Sigmoid colon (tissue), 6 donors: ENCODE measurements at regions not wholly inside any gene's neighbourhood (a gene's known extent, or its start where the extent isn't known, plus 50 kb on each side); places are given as distances from the start of the nearest gene placed in this dataset.

Experiments
- DNase-seq: peaks from one replicate; pipeline ENCODE4 v3.0.0-alpha.2; 2019
- H3K27ac ChIP-seq, 4 donors: fragments of 200-600 bp; sonication (generic); one replicate each; pipeline ENCODE4 v1.5.1; 2016 to 2019; ENCODE audit warnings: mild to moderate bottlenecking in 1 of 4
- H3K27me3 ChIP-seq, 3 donors: fragments of 200-600 bp; sonication (generic); one replicate each; pipeline ENCODE4 v1.5.1; 2019; ENCODE audit warnings: mild to moderate bottlenecking in 1 of 3
- H3K36me3 ChIP-seq, 4 donors: fragments of 200-600 bp; sonication (generic); one replicate each; pipeline ENCODE4 v1.5.1; 2016 to 2019
- H3K4me1 ChIP-seq, 4 donors: fragments of 200-600 bp; sonication (generic); one replicate each; pipeline ENCODE4 v1.5.1; 2017 to 2019
- H3K4me3 ChIP-seq, 4 donors: fragments of 200-600 bp; sonication (generic); one replicate each; pipeline ENCODE4 v1.5.1; 2017 to 2019; ENCODE audit warnings: mild to moderate bottlenecking in 2 of 4, moderate library complexity in 1 of 4
- H3K9me3 ChIP-seq, 4 donors: fragments of 200-600 bp in 3 of 4; sonication (generic) in 3 of 4; one replicate each; pipeline versions ENCODE4 v1.5.1 to v1.6.1; 2013 to 2019
- CTCF ChIP-seq, 4 experiments: fragments of 450-650 bp in 3 of 4; fragments of 200-600 bp in 1 of 4; IDR thresholded peaks; one replicate each; pipeline ENCODE4 v1.5.1; 2016 to 2019; ENCODE audit warnings: antibody characterized with exemption in 4 of 4, mild to moderate bottlenecking in 3 of 4, moderate library complexity in 2 of 4
- EP300 ChIP-seq, 4 donors: sonication (generic); formaldehyde crosslinking; IDR thresholded peaks; one replicate each; pipeline ENCODE4 v1.6.1; 2017; ENCODE audit warnings: antibody characterized with exemption in 4 of 4
- POLR2A ChIP-seq, 2 donors: fragments of 450-650 bp; IDR thresholded peaks; one replicate each; pipeline ENCODE4 v1.6.1; 2016; ENCODE audit warnings: antibody characterized with exemption in 2 of 2, mild to moderate bottlenecking in 2 of 2, moderate library complexity in 2 of 2
- POLR2AphosphoS5 ChIP-seq, 4 donors: sonication (generic); formaldehyde crosslinking; IDR thresholded peaks; one replicate each; pipeline ENCODE4 v1.6.1; 2017; ENCODE audit warnings: antibody characterized with exemption in 4 of 4
- WGBS, 2 donors: extraction: QIAGEN DNeasy Blood & Tissue Kit; methylation state at CpG; one replicate each; pipeline ENCODE4 v1.1.7; 2013; 5-methylcytosine and 5-hydroxymethylcytosine counted together
- intact Hi-C: fragments of 100-400 bp; cut with DNase I; formaldehyde crosslinking; loops from one replicate; pipeline ENCODE4 v1.15.1; 2023
- donor health status: healthy with polysubstance abuse.
- donor health status: healthy.

- no peak for DNase-seq
- Histone ChIP-seq H3K36me3 (no peaks in the 10 kb centered on the region), H3K27me3 (no peaks in the 10 kb centered on the region), H3K4me1 (no peaks in the 10 kb centered on the region), H3K27ac (no peak overlapping the region), H3K4me3 (no peak overlapping the region), H3K9me3 (no peaks in the 10 kb centered on the region)
- no peak for TF ChIP-seq POLR2A (IDR thresholded peaks at IDR 0.05)
- TF ChIP-seq EP300 (IDR thresholded peaks at IDR 0.05), result no peak
- no peak for TF ChIP-seq POLR2AphosphoS5 (IDR thresholded peaks at IDR 0.05)
- TF ChIP-seq CTCF (IDR thresholded peaks at IDR 0.05), result no peak
- intact Hi-C loops, result no loop called here
- WGBS, 2 donors, result 78% methylated on average over 4 of the region's 4 CpGs; no CpG with 5 or more reads in 1 of the 2 donors
These were observed 136.2 kb downstream of the MTX2 start for GRCh38 chr2:176405477-176405876.

- intact Hi-C loops, result no loop called here
- H3K27me3 ChIP-seq, result no peaks in the 10 kb centered on the region
- DNase-seq, result no peak
These were observed 138.5 kb downstream of the MTX2 start for GRCh38 chr2:176407706-176408105.

GRCh38 chr2:176409671-176410070, 140.4 kb downstream of the MTX2 start:
- no peak overlapping the region for H3K4me3 ChIP-seq
- no peak overlapping the region for H3K27ac ChIP-seq
- TF ChIP-seq POLR2A (IDR thresholded peaks at IDR 0.05) (no peak), CTCF (IDR thresholded peaks at IDR 0.05) (no peak), EP300 (IDR thresholded peaks at IDR 0.05) (no peak), POLR2AphosphoS5 (IDR thresholded peaks at IDR 0.05) (no peak)
- DNase-seq, result no peak
- no peaks in the 10 kb centered on the region for H3K36me3 ChIP-seq
- H3K9me3 ChIP-seq, result no peaks in the 10 kb centered on the region
- intact Hi-C loops, result no loop called here
- H3K4me1 ChIP-seq, result no peaks in the 10 kb centered on the region
- WGBS, 2 donors, result 92 to 97% methylated on average over 2 of the region's 2 CpGs
- no peaks in the 10 kb centered on the region for H3K27me3 ChIP-seq

More at GRCh38 chr2:176407706-176408105, 138.5 kb downstream of the MTX2 start:
- H3K4me3 ChIP-seq, result no peak overlapping the region
- no peak overlapping the region for H3K27ac ChIP-seq
- TF ChIP-seq CTCF (IDR thresholded peaks at IDR 0.05), result no peak
- TF ChIP-seq EP300 (IDR thresholded peaks at IDR 0.05), result no peak
- no peak for TF ChIP-seq POLR2A (IDR thresholded peaks at IDR 0.05)
- no peak for TF ChIP-seq POLR2AphosphoS5 (IDR thresholded peaks at IDR 0.05)
- H3K36me3 ChIP-seq, result no peaks in the 10 kb centered on the region
- H3K9me3 ChIP-seq, result no peaks in the 10 kb centered on the region
- H3K4me1 ChIP-seq, result no peaks in the 10 kb centered on the region

GRCh38 chr2:176412136-176412535, 142.9 kb downstream of the MTX2 start:
- Histone ChIP-seq H3K36me3 (no peaks in the 10 kb centered on the region), H3K9me3 (no peaks in the 10 kb centered on the region), H3K4me3 (no peak overlapping the region), H3K4me1 (no peaks in the 10 kb centered on the region), H3K27ac (no peak overlapping the region), H3K27me3 (no peaks in the 10 kb centered on the region)
- intact Hi-C loops, result no loop called here
- DNase-seq, result no peak
- TF ChIP-seq POLR2AphosphoS5 (IDR thresholded peaks at IDR 0.05) (no peak), EP300 (IDR thresholded peaks at IDR 0.05) (no peak), CTCF (IDR thresholded peaks at IDR 0.05) (no peak), POLR2A (IDR thresholded peaks at IDR 0.05) (no peak)

- Histone ChIP-seq H3K27me3 (no peaks in the 10 kb centered on the region), H3K4me3 (no peak overlapping the region), H3K36me3 (no peaks in the 10 kb centered on the region), H3K9me3 (no peaks in the 10 kb centered on the region), H3K27ac (no peak overlapping the region), H3K4me1 (no peaks in the 10 kb centered on the region)
- no peak for DNase-seq
- WGBS, 2 donors, result 87 to 88% methylated on average over 4 of the region's 4 CpGs
- intact Hi-C loops, result no loop called here
- TF ChIP-seq POLR2A (IDR thresholded peaks at IDR 0.05) (no peak), EP300 (IDR thresholded peaks at IDR 0.05) (no peak), CTCF (IDR thresholded peaks at IDR 0.05) (no peak), POLR2AphosphoS5 (IDR thresholded peaks at IDR 0.05) (no peak)
These were observed 144.5 kb downstream of the MTX2 start for GRCh38 chr2:176413786-176414185.
